ENCODE measurements at regions not wholly inside any gene's neighbourhood (a gene's known extent, or its start where the extent isn't known, plus 50 kb on each side); places are given as distances from the start of the nearest gene placed in this dataset.

- no peak for DNase-seq
Observed at GRCh38 chr2:780002-780401, 102.8 kb upstream of the TMEM18 start.

- DNase-seq: no peak
Observed at GRCh38 chr2:778731-779350, 101.6 kb upstream of the TMEM18 start.

GRCh38 chr2:777546-777945 is 100.3 kb upstream of the TMEM18 start:
- DNase-seq: no peak

- DNase-seq: no peak
Observed at GRCh38 chr2:777051-777450, 99.8 kb upstream of the TMEM18 start.

GRCh38 chr2:776487-776886 is 99.3 kb upstream of the TMEM18 start:
- DNase-seq: no peak

GRCh38 chr2:776038-776437 is 98.8 kb upstream of the TMEM18 start:
- DNase-seq: no peak

- DNase-seq: no peak
Observed at GRCh38 chr2:774436-774835, 97.2 kb upstream of the TMEM18 start.

- no peak for DNase-seq
Observed at GRCh38 chr2:773256-774160, 96.3 kb upstream of the TMEM18 start.

GRCh38 chr2:771538-771937 is 94.3 kb upstream of the TMEM18 start:
- no peak for DNase-seq

GRCh38 chr2:770776-771175 is 93.6 kb upstream of the TMEM18 start:
- no peak for DNase-seq

- no peak for DNase-seq
Observed at GRCh38 chr2:769771-770170, 92.6 kb upstream of the TMEM18 start.

- DNase-seq: no peak
Observed at GRCh38 chr2:768451-768850, 91.2 kb upstream of the TMEM18 start.

- no peak for DNase-seq
Observed at GRCh38 chr2:767944-768343, 90.7 kb upstream of the TMEM18 start.

- no peak for DNase-seq
Observed at GRCh38 chr2:767440-767839, 90.2 kb upstream of the TMEM18 start.

- DNase-seq: no peak
Observed at GRCh38 chr2:766255-766654, 89.0 kb upstream of the TMEM18 start.

- DNase-seq: no peak
Observed at GRCh38 chr2:765369-765768, 88.2 kb upstream of the TMEM18 start.

GRCh38 chr2:763766-764525 is 86.7 kb upstream of the TMEM18 start:
- no peak for DNase-seq

- DNase-seq: no peak
Observed at GRCh38 chr2:762646-763045, 85.4 kb upstream of the TMEM18 start.

GRCh38 chr2:761384-761783 is 84.2 kb upstream of the TMEM18 start:
- no peak for DNase-seq

- no peak for DNase-seq
Observed at GRCh38 chr2:760001-760400, 82.8 kb upstream of the TMEM18 start.

GRCh38 chr2:758073-758820 is 81.0 kb upstream of the TMEM18 start:
- DNase-seq: no peak

GRCh38 chr2:753123-753522 is 75.9 kb upstream of the TMEM18 start:
- no peak for DNase-seq

- no peak for DNase-seq
Observed at GRCh38 chr2:751474-751873, 74.3 kb upstream of the TMEM18 start.
